NCI-H82 (cell line): ENCODE measurements at regions not wholly inside any gene's neighbourhood (a gene's known extent, or its start where the extent isn't known, plus 50 kb on each side); places are given as distances from the start of the nearest gene placed in this dataset.
A peak's percentile ranks its signal among the peaks of the same experiment; 100 is the strongest.
"Not testable (repeated sequence)": the region's sequence is repeated elsewhere in the genome, so short reads cannot be mapped to it uniquely, and the experiment has no call there.

Experiments
- DNase-seq: peaks from one replicate; lab custom pipeline; 2025; lab: John Stamatoyannopoulos, UW

DNA sequence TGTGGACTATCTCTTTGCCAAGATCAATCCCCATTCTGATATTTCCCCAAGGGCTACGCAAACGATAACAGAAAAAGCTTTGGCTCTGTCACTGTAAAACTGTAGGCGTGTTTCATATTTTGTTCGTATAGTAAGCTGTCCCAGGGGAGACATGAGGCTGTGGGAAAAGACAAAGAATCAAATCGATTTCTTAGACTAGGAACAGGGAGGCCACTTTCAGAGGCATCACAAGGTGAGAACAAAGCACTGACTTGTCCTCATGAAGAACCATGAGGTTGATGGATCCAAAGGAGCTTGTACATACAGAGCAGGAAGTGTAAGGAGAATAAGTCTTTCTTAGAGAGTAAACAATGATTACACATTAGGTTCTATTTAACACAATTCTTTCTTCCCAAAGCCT, 255.7 kb downstream of the HNMT start:
- DNase-seq: no peak

- DNase-seq: no peak
Measured at GRCh38 chr2:138221358-138221757, 257.1 kb downstream of the HNMT start.

DNA sequence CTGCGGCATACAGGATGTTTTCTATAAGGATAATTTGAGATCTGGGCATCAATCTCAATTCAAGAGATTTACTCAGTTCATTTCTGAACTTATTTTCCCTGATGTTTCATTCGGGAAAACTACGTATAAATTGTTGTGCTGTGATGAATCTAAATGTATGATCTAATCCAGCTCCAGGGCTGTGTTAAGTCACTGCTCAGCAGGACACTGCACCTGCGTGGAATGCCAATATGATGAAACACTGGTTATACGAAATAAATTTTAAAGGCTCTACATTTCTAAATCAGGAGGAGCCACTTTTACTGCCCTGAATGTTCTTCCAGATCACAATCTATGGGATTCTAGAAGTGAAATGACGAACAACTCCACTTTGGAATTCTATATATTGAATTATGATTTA, 259.0 kb downstream of the HNMT start:
- DNase-seq: no peak

DNA sequence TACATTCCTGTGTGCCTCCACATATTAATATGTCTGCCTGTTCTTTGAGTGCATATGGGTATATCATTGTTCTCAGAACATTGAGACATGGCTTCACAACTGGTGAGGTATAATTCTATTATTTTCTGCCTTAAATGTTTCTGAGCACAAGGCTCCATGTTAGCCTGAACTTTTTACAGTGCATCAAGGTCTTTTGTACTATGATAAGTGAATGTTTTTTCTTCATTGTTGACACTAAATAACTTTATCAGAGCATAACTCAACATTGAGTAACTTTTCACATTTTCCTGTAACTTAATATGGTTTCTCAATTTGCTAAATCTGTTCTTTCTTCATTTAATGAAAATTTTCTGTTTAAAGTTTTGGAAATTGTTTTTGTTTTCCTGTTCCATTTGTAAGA, 262.9 kb downstream of the HNMT start:
- no peak for DNase-seq

DNA sequence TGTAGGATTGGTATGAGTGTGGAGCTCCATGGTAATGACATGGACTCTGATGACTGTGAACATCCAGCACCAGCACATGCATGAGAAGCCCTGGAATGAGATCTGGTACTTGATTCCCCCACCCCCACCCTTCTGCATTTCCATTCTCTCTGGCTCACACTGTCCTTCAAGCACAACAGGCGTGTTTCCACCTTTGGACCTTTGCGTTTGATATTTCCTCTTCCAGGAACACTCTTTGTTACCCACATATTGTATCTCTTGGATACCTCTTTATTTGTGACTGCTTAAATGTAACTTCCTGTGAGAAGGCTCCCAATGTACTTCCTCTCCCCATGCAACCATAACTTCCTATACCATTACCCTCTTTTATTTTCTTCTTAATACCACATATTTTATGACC, 263.8 kb downstream of the HNMT start:
- no peak for DNase-seq

DNA sequence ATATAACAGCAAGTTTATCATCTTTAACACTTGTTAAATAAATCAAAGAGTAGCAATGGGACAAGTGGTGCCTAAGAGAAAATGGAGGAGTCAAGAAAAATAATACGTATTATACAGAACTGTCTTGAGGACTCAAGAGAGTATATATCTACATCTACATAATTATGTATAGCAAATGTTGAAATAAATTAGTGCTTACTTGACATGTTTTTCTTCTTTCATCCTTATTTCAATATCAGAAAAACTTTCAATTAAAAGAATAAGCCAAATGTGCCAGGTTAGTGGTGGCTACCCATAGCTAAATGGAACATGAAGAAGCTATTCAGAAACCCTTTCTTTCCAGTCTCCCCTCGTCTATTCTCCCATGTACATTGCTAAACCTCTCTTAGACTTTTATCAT, 267.3 kb upstream of the SPOPL start:
- no peak for DNase-seq

DNA sequence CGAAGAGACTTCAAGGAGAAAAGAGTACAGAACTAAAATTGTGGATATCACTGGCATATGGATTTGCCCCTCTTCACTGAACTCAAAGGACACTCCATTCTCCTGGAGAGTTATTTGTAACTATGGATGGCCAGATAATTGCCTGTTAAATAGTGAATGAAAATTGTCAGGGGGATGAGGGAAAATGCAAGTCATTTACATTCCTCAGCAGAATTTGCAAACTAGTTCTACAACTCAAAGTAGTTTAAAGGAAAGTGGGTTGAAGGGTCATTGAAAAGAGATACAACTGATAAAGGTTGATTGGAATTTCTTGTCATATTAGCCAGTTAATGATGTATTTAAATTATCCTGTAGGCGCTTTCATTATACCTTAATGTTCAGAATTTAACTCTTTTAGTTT, 266.5 kb upstream of the SPOPL start:
- no peak for DNase-seq

GRCh38 chr2:138236142-138236541, 265.4 kb upstream of the SPOPL start:
- DNase-seq: no peak

- no peak for DNase-seq
Measured at GRCh38 chr2:138237667-138238384, 263.7 kb upstream of the SPOPL start.

DNA sequence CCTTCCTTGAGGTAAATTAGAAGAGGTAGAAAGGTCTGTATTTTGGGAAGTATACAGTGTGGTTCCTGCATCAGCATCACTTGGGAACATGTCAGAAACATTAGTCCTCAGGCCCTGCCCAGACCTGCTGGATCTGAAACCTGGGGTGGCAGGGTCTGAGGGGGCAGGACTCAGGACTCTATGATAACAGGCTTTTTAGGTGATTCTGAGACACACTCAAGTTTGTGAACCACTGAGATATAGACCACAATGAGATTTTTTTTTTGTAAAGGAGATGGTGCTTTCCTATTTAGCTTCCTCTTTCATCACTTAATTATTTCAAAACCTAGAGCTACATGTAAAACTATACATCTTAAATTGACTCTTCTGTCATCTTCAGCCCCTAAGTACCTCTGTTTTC, 262.7 kb upstream of the SPOPL start:
- no peak for DNase-seq

DNA sequence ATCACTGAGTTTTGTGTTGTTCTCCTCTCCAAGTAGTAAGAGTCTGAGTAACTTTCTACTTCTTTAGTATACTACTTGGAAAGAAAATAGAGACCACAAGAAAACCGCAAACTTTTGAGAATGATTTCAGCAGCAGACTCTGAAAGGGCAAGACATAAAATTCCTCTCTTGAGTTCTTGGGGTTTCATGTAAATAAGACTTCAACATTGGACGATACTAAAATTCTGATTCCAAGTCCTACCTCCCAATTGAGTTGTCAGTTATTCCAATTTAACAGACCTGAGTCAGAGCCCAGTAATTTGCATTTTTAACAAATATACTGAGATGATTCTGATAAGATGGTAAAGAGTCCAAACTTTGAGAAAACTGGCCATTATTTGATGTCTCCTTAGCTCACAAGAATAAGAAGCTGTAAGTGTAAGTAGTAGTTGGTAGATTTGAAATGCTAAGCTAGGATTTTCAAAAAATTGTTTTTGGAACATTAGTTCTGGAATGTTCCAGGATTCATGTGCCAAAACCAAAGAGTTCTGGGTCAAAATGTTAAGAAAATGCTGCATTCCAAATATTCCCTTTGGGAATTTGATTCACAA, 261.6 kb upstream of the SPOPL start:
- DNase-seq: no peak

DNA sequence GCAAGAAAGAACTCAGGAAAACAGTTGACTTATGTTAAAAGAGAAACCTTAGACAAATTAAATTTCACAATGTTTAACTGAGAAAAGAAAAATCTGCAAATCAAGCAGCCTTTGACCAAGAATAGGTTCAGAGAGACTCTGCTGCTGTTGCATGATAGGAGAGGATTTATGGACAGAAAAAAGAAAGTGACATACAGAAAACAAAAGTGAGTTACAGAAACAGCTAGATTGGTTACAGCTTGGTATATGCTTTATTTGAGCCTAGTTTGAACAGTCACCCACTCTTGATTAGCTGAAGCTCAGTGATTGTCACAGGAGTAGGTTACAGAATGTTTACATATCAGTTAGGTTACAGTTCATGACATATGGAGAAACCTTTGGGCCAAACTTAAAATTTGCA, 258.2 kb upstream of the SPOPL start:
- no peak for DNase-seq

- no peak for DNase-seq
Measured at GRCh38 chr2:138244501-138244925, 257.1 kb upstream of the SPOPL start.

DNA sequence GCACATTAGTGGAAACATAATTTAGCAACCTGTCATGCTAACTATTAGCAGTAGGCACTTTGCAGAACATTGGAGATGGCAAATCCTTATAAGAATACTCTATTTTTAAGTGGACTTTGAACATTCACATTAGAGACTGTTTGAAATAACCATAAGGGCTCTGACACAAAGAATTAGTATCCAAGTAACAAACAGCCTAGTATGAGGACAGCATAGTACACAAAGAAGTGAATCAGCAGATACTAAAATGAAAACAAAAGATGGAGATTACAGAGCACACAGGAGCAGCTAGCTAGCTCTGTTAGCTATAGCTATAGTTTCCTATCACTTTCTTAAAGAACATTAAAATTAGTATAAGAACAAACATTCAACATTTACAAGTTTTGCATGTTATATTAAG, 256.3 kb upstream of the SPOPL start:
- DNase-seq: no peak

- DNase-seq: no peak
Measured at GRCh38 chr2:138247302-138247701, 254.3 kb upstream of the SPOPL start.

- DNase-seq: no peak
Measured at GRCh38 chr2:138249207-138249606, 252.4 kb upstream of the SPOPL start.

GRCh38 chr2:138250843-138251320, 250.7 kb upstream of the SPOPL start:
- not testable (repeated sequence) for DNase-seq

- DNase-seq: peak; percentile 87
Measured at GRCh38 chr2:138252587-138252986, 249.0 kb upstream of the SPOPL start.

GRCh38 chr2:138255670-138256069, 245.9 kb upstream of the SPOPL start:
- no peak for DNase-seq

DNA sequence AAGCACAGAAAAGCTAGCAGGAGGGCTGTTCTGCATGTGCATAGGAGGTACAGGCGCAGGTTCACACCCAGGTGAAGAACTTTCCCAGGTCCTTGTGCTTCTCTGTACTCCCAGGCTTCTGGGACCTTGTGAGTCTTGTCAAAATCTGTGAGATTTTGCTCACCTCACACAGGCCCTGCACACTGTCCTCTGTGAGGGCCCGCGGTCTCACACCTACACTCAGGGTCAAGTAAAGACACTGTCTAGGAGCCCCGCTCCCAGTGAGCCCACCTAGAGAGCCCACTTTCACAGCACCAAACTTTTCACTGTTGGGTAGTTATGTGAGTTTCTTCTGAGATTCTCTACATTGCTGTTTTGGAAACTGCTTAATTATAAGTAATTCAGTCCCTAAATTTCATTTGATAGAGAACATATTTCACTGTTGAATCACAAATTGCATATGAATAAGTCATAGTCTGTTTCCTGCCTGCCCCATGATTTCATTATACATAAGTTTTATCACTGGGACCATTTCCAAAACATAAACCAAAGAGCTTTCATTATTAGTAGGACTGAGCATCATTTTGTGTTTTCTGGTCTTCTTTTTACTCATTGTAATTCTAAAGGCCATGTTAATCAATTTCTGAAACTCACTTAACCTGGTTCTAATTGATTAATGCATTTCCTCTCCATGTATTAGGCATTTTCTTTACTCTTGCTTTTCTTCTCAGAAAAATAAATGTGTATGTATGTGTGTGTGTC, 234.2 kb upstream of the SPOPL start:
- no peak for DNase-seq

DNA sequence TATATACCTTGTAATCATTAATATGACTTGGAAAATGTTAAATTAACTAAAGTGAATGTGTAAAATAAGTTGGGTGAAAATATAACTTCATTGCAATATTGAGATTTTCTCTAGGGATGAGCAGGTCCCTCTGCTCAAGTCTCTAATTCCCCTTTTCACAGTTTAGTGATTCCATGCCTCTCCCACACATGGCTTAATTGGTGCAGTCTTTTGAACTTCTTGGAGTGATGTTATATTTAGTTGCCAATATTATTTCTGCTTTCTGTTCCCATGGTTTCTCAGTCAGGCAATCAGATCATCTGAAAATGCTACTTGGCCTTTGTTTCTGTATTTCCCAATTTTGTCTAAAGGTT, 233.7 kb upstream of the SPOPL start:
- no peak for DNase-seq

GRCh38 chr2:138269765-138270164, 231.8 kb upstream of the SPOPL start:
- no peak for DNase-seq

GRCh38 chr2:138271467-138271866, 230.1 kb upstream of the SPOPL start:
- DNase-seq: no peak
